Gastroesophageal sphincter (tissue), 4 donors: ENCODE measurements at regions not wholly inside any gene's neighbourhood (a gene's known extent, or its start where the extent isn't known, plus 50 kb on each side); places are given as distances from the start of the nearest gene placed in this dataset.

Experiments used
- ATAC-seq: fragments of 150-250 bp; one replicate; pipeline ENCODE4 v1.9.1; 2016; ENCODE audit warnings: mild to moderate bottlenecking, moderate library complexity
- H3K27ac ChIP-seq, 4 donors: fragments of 200-600 bp; sonication (generic) in 3 of 4; 1 replicate in 3 of 4; 2 replicates in 1 of 4; pipeline ENCODE4 v1.5.1; 2016 to 2019
- H3K27me3 ChIP-seq: fragments of 200-600 bp; sonication (generic); one replicate; pipeline ENCODE4 v1.5.1; 2019
- H3K36me3 ChIP-seq, 2 donors: fragments of 200-600 bp; sonication (generic); one replicate each; pipeline ENCODE4 v1.5.1; 2019; ENCODE audit warnings: control low read depth in 1 of 2
- H3K4me1 ChIP-seq, 3 donors: fragments of 200-600 bp; sonication (generic); 1 replicate in 2 of 3; 2 replicates in 1 of 3; pipeline ENCODE4 v1.5.1; 2016 to 2019; ENCODE audit warnings: control low read depth in 2 of 3
- H3K4me3 ChIP-seq, 2 donors: fragments of 200-600 bp; sonication (generic); one replicate each; pipeline ENCODE4 v1.5.1; 2019; ENCODE audit warnings: mild to moderate bottlenecking in 1 of 2, moderate library complexity in 1 of 2
- H3K9me3 ChIP-seq, 3 donors: fragments of 200-600 bp; sonication (generic); one replicate each; pipeline ENCODE4 v1.5.1; 2017 to 2019; ENCODE audit warnings: control low read depth in 2 of 3
- CTCF ChIP-seq, 4 experiments: fragments of 200-600 bp in 2 of 4; fragments of 450-650 bp in 2 of 4; sonication (generic) in 1 of 4; IDR thresholded peaks; one replicate each; pipeline ENCODE4 v1.5.1; 2017 to 2019; ENCODE audit warnings: antibody characterized with exemption in 4 of 4, mild to moderate bottlenecking in 2 of 4, moderate library complexity in 2 of 4
- EP300 ChIP-seq: sonication (generic); formaldehyde crosslinking; IDR thresholded peaks from one replicate; pipeline ENCODE4 v1.6.1; 2017; ENCODE audit warnings: antibody characterized with exemption, mild to moderate bottlenecking
- POLR2A ChIP-seq, 2 donors: fragments of 450-650 bp; IDR thresholded peaks; one replicate each; pipeline ENCODE4 v1.6.1; 2017; ENCODE audit warnings: antibody characterized with exemption in 2 of 2, mild to moderate bottlenecking in 2 of 2, moderate library complexity in 1 of 2
- POLR2AphosphoS5 ChIP-seq: sonication (generic); formaldehyde crosslinking; IDR thresholded peaks from one replicate; pipeline ENCODE4 v1.6.1; 2017; ENCODE audit warnings: antibody characterized with exemption
- WGBS, 2 donors: methylation state at CpG; one replicate each; pipeline ENCODE4 v1.1.5; 2018; ENCODE audit warnings: low coverage in 1 of 2; 5-methylcytosine and 5-hydroxymethylcytosine counted together

- H3K36me3 ChIP-seq: no peaks in the 10 kb centered on the region
- H3K9me3 ChIP-seq: no peaks in the 10 kb centered on the region
- no peak for ATAC-seq
- TF ChIP-seq POLR2A (IDR thresholded peaks at IDR 0.05) (no peak), EP300 (no peak), CTCF (IDR thresholded peaks at IDR 0.05) (no peak), POLR2AphosphoS5 (no peak)
- H3K4me3 ChIP-seq: no peak overlapping the region
- H3K4me1 ChIP-seq: no peaks in the 10 kb centered on the region
- WGBS, 2 donors: 25 to 39% methylated on average over 2 of the region's 2 CpGs
- no peak overlapping the region for H3K27ac ChIP-seq
- no peaks in the 10 kb centered on the region for H3K27me3 ChIP-seq
Observed at GRCh38 chr14:39582028-39582654, 149.9 kb upstream of the FBXO33 start.

DNA sequence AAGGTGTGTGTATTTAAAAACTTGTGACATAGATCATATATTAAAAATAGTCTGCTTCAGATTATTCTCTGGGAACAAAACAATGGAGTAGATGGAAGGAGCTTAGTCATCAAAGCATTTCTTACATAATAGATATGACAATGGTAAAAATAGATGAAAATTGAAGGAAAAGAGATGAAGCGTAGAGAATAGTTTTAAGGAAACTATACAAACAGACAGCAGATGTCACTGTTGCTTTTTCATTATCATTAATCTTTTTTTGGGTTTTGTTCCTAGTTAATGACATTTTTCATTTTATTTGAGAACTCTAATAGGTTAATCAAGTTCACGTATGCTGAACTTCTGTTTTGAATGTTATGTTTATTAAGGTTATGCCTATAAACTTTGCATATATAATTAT, 149.2 kb upstream of the FBXO33 start:
- peaks cover 0 to 3% (median 0%) of the 10 kb centered on the region in 3 donors for H3K9me3 ChIP-seq
- 61 to 68% methylated on average over 2 of the region's 2 CpGs for WGBS, 2 donors

DNA sequence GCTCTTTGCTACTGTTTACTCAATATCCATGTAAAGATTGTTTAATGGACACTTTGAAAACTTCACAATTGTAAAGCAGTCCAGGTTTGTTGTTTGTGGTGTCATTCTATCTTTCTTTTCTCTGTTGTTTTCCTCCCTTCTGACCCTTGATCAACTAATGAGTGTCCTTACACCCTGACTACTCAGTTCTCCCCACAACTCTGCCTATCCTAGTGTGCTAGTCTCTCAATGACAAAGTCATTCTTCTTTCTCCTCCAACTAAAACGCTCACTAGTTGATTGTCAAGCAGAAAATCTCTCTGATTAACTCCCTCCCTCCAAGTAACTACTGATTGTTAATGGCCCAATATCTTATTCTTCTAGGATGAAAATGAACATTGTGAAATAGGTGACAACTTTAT, 148.5 kb upstream of the FBXO33 start:
- H3K36me3 ChIP-seq: no peaks in the 10 kb centered on the region
- H3K4me1 ChIP-seq: no peaks in the 10 kb centered on the region
- no peaks in the 10 kb centered on the region for H3K27me3 ChIP-seq
- no peak overlapping the region for H3K27ac ChIP-seq
- peaks cover 0 to 9% (median 0%) of the 10 kb centered on the region in 3 donors for H3K9me3 ChIP-seq
- TF ChIP-seq POLR2A (IDR thresholded peaks at IDR 0.05): no peak
- no peak for TF ChIP-seq POLR2AphosphoS5
- TF ChIP-seq CTCF (IDR thresholded peaks at IDR 0.05): no peak
- TF ChIP-seq EP300: no peak
- ATAC-seq: no peak
- WGBS, 2 donors: 0% methylated on average over 1 of the region's 1 CpG; no CpG with 5 or more reads in 1 of the 2 donors
- H3K4me3 ChIP-seq: no peak overlapping the region

More for the DNA sequence above, 149.2 kb upstream of the FBXO33 start:
- Histone ChIP-seq H3K27me3 (no peaks in the 10 kb centered on the region), H3K4me3 (no peak overlapping the region), H3K36me3 (no peaks in the 10 kb centered on the region), H3K27ac (no peak overlapping the region), H3K4me1 (no peaks in the 10 kb centered on the region)
- TF ChIP-seq EP300 (no peak), CTCF (IDR thresholded peaks at IDR 0.05) (no peak), POLR2AphosphoS5 (no peak), POLR2A (IDR thresholded peaks at IDR 0.05) (no peak)
- no peak for ATAC-seq

GRCh38 chr14:39576736-39577135, 144.5 kb upstream of the FBXO33 start:
- 100% methylated on average over 1 of the region's 1 CpG for WGBS, 2 donors
- TF ChIP-seq POLR2A (IDR thresholded peaks at IDR 0.05): no peak
- TF ChIP-seq POLR2AphosphoS5: no peak
- no peak for TF ChIP-seq CTCF (IDR thresholded peaks at IDR 0.05)
- no peak for TF ChIP-seq EP300
- Histone ChIP-seq H3K36me3 (no peaks in the 10 kb centered on the region), H3K27ac (no peak overlapping the region), H3K4me3 (no peak overlapping the region), H3K4me1 (no peaks in the 10 kb centered on the region), H3K9me3 (peaks cover 0 to 37% (median 2%) of the 10 kb centered on the region in 3 donors), H3K27me3 (no peaks in the 10 kb centered on the region)
- ATAC-seq: no peak

- H3K36me3 ChIP-seq: no peaks in the 10 kb centered on the region
- ATAC-seq: no peak
- H3K4me1 ChIP-seq: no peaks in the 10 kb centered on the region
- TF ChIP-seq POLR2A (IDR thresholded peaks at IDR 0.05) (no peak), EP300 (no peak), CTCF (IDR thresholded peaks at IDR 0.05) (no peak), POLR2AphosphoS5 (no peak)
- H3K9me3 ChIP-seq: peaks cover 0 to 42% (median 2%) of the 10 kb centered on the region in 3 donors
- no peak overlapping the region for H3K4me3 ChIP-seq
- no peak overlapping the region for H3K27ac ChIP-seq
- H3K27me3 ChIP-seq: no peaks in the 10 kb centered on the region
Observed at GRCh38 chr14:39576258-39576657, 144.0 kb upstream of the FBXO33 start.
